ENCODE measurements at regions not wholly inside any gene's neighbourhood (a gene's known extent, or its start where the extent isn't known, plus 50 kb on each side); places are given as distances from the start of the nearest gene placed in this dataset.

- DNase-seq, result no peak
- H3K4me3 ChIP-seq (ENCODE audit: low read length), result no peak overlapping the region
- ATAC-seq, result no peak
- no peaks in the 10 kb centered on the region for H3K9me3 ChIP-seq (ENCODE audit: control insufficient read depth, low read length)
- H3K27ac ChIP-seq (ENCODE audit: low read length), result no peak overlapping the region
- 89% methylated on average over 6 of the region's 6 CpGs for WGBS
- H3K27me3 ChIP-seq (ENCODE audit: control insufficient read depth, insufficient read depth), result no peaks in the 10 kb centered on the region
- H3K4me1 ChIP-seq (ENCODE audit: control insufficient read depth, insufficient read depth, low read length), result peaks cover 8% of the 10 kb centered on the region
- intact Hi-C loops (cut with DNase I), result no loop called here
Observed at GRCh38 chr15:62402687-62403086, 237.6 kb upstream of the C2CD4B start.

GRCh38 chr15:62403164-62403809, 238.2 kb upstream of the C2CD4B start:
- Histone ChIP-seq H3K4me1 (ENCODE audit: control insufficient read depth, insufficient read depth, low read length) (peaks cover 8% of the 10 kb centered on the region), H3K4me3 (ENCODE audit: low read length) (no peak overlapping the region), H3K27me3 (ENCODE audit: control insufficient read depth, insufficient read depth) (no peaks in the 10 kb centered on the region), H3K9me3 (ENCODE audit: control insufficient read depth, low read length) (no peaks in the 10 kb centered on the region), H3K27ac (ENCODE audit: low read length) (no peak overlapping the region)
- no peak for DNase-seq
- peak; percentile 39 to 78 for ATAC-seq
- intact Hi-C loops (cut with DNase I), result no loop called here
- 66% methylated on average over 8 of the region's 8 CpGs for WGBS

DNA sequence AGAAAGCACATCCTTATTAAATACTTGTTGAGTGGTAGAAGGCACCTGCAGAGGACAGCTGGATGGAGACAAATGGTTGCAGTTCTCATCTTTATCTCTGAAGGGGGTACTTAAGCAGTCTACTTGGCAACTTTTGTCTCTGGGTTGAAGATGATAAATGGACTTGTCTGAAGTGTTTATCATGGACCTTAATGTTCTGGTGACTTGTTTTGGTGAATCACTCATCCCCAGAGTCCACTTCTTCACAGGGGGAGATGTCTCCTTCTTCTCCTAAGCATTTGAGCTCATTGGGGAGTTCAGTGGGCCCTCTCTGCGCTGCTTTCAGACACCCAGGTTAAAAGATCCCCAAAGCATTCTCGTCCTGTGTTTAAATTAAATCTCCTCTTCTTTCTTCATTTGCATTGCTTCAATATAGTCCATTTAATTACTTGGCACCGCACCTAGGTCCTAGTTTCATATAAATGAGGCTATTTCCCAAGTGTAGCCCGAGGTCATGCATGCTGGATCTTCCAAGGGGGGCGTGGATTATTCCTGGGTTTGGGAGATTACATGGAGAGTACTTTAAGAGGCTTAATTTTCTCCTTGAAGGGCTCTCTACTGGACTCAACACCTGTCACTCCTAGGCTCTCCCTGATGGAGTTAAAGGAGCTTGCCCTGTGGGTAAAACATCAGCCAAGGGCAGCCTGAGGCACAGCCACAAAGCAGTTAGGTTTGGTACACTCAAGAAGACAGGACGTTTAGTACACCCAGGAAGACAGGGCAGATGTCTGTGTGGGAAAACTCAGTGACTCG, 239.3 kb upstream of the C2CD4B start:
- whole genome bisulfite sequencing, result 73% methylated on average over 7 of the region's 7 CpGs
- Histone ChIP-seq H3K4me3 (ENCODE audit: low read length) (no peak overlapping the region), H3K27ac (ENCODE audit: low read length) (no peak overlapping the region), H3K4me1 (ENCODE audit: control insufficient read depth, insufficient read depth, low read length) (peaks cover 8% of the 10 kb centered on the region), H3K27me3 (ENCODE audit: control insufficient read depth, insufficient read depth) (no peaks in the 10 kb centered on the region), H3K9me3 (ENCODE audit: control insufficient read depth, low read length) (no peaks in the 10 kb centered on the region)
- intact Hi-C loops (cut with DNase I), result no loop called here
- no peak for ATAC-seq
- no peak for DNase-seq

DNA sequence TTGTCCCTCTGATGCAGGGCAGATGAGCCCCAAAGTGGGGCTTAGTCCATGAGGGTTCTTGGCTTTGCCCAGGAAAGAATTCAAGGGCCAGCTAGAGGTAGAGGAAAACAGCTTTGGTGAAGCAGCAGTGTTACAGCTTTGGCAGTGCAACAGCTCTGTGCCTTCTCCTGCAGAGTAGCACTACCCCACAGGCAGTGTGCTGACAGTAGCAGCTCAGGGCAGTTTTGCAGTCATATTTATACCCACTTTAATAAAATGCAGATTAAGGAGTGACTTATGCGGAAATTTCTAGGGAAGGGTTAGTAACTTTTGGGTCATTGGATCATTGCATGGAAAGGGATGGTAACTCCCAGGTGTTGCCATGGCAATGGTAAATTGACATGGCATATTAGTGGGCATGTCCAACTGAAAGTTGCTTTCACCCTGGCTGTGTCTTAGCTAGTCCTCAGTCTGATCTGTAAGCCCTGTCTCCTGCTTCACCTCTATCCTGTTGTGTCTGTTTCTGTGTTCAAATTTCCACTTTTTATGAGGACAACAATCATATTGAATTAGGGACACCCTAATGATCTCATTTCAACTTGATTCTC, 241.3 kb upstream of the C2CD4B start:
- intact Hi-C loops (cut with DNase I), result no loop called here
- ATAC-seq (no peak), DNase-seq (no peak)
- Histone ChIP-seq H3K9me3 (ENCODE audit: control insufficient read depth, low read length) (no peaks in the 10 kb centered on the region), H3K4me1 (ENCODE audit: control insufficient read depth, insufficient read depth, low read length) (peaks cover 8% of the 10 kb centered on the region), H3K27ac (ENCODE audit: low read length) (no peak overlapping the region), H3K27me3 (ENCODE audit: control insufficient read depth, insufficient read depth) (no peaks in the 10 kb centered on the region), H3K4me3 (ENCODE audit: low read length) (no peak overlapping the region)
- whole genome bisulfite sequencing, result 96% methylated on average over 1 of the region's 1 CpG

DNA sequence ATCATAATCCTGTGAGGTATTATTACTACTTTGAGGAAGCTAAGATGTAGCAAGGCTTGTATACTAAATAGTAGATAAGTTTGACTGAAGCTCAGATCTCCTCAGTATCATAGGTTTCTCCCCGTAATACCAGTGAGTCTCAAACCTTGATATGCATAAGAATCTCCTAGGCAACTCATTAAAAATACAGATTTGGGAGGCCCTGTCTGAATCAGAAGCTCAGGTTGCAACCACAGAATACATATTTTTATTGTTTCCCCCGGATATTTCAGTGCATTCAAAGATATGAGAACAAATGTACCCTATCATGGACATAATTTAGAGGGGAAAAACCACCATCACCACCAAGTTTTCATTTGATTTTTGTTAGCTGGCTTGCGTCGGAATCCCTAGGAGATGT, 242.1 kb upstream of the C2CD4B start:
- Histone ChIP-seq H3K4me1 (ENCODE audit: control insufficient read depth, insufficient read depth, low read length) (peaks cover 8% of the 10 kb centered on the region), H3K27ac (ENCODE audit: low read length) (no peak overlapping the region), H3K27me3 (ENCODE audit: control insufficient read depth, insufficient read depth) (no peaks in the 10 kb centered on the region), H3K4me3 (ENCODE audit: low read length) (no peak overlapping the region), H3K9me3 (ENCODE audit: control insufficient read depth, low read length) (no peaks in the 10 kb centered on the region)
- DNase-seq (no peak), ATAC-seq (no peak)
- 95% methylated on average over 4 of the region's 4 CpGs for WGBS
- intact Hi-C loops (cut with DNase I), result no loop called here

GRCh38 chr15:62407962-62408361, 242.9 kb upstream of the C2CD4B start:
- 95% methylated on average over 4 of the region's 4 CpGs for WGBS
- intact Hi-C loops (cut with DNase I), result no loop called here
- Histone ChIP-seq H3K4me1 (ENCODE audit: control insufficient read depth, insufficient read depth, low read length) (peaks cover 5% of the 10 kb centered on the region), H3K27me3 (ENCODE audit: control insufficient read depth, insufficient read depth) (no peaks in the 10 kb centered on the region), H3K9me3 (ENCODE audit: control insufficient read depth, low read length) (no peaks in the 10 kb centered on the region), H3K27ac (ENCODE audit: low read length) (no peak overlapping the region), H3K4me3 (ENCODE audit: low read length) (no peak overlapping the region)
- DNase-seq, result no peak
- no peak for ATAC-seq

- H3K4me1 ChIP-seq (ENCODE audit: control insufficient read depth, insufficient read depth, low read length), result peaks cover 8% of the 10 kb centered on the region
- intact Hi-C loops (cut with DNase I), result no loop called here
- no peaks in the 10 kb centered on the region for H3K9me3 ChIP-seq (ENCODE audit: control insufficient read depth, low read length)
- ATAC-seq (no peak), DNase-seq (no peak)
- no peak overlapping the region for H3K27ac ChIP-seq (ENCODE audit: low read length)
- H3K27me3 ChIP-seq (ENCODE audit: control insufficient read depth, insufficient read depth), result no peaks in the 10 kb centered on the region
- H3K4me3 ChIP-seq (ENCODE audit: low read length), result no peak overlapping the region
Observed at GRCh38 chr15:62409466-62409865, 244.4 kb upstream of the C2CD4B start.

DNA sequence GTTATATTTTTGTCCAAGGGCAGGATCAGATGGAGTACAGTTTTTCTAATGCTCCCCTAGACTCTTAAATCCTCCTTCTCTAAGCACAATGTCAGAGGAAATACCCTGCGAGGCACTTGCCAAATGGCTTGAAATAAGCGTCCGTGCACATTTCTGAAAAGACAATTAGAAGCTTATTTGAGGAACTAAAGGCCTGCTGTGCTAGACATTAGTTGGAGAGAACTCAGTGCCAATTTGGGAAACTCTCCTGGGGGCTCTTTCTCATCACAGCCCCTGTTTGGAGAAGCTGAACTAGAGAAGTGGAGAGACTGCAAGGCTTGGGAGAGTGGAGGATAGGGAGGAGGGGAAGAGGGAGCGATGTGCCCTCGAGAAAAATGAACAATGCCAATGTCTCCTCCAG, 247.6 kb upstream of the C2CD4B start:
- no peak overlapping the region for H3K27ac ChIP-seq (ENCODE audit: low read length)
- H3K4me3 ChIP-seq (ENCODE audit: low read length), result no peak overlapping the region
- H3K9me3 ChIP-seq (ENCODE audit: control insufficient read depth, low read length), result no peaks in the 10 kb centered on the region
- no peaks in the 10 kb centered on the region for H3K27me3 ChIP-seq (ENCODE audit: control insufficient read depth, insufficient read depth)
- 50% methylated on average over 5 of the region's 5 CpGs for WGBS
- H3K4me1 ChIP-seq (ENCODE audit: control insufficient read depth, insufficient read depth, low read length), result peaks cover 4% of the 10 kb centered on the region
- DNase-seq, result no peak
- intact Hi-C loops (cut with DNase I), result no loop called here
- ATAC-seq, result no peak

GRCh38 chr15:62413153-62413552, 248.1 kb upstream of the C2CD4B start:
- ATAC-seq, result peak in 1 of 2 donors; percentile 12
- WGBS, result 67% methylated on average over 5 of the region's 5 CpGs

DNA sequence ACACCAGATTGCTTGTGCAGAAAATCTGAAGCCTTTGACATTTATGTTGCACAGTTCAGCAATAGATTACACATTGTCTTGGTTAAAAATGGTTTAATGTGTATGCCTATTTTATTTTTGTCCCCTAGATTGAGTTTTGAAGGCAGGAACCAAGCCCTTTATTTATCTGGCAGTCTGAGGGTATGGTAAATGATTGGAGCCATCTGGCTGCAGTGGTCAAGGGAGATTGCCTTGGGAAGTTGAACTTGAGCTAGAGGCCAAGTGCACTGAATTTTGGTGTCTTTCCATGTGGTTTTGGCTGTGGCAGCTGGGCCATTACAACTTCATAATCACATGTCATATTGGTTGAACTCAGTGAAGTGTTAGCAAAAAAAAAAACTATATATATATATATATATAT, 248.7 kb upstream of the C2CD4B start:
- DNase-seq (peak in 1 of 3 donors; percentile 58), ATAC-seq (no peak)
- Histone ChIP-seq H3K4me1 (ENCODE audit: control insufficient read depth, insufficient read depth, low read length) (peaks cover 4% of the 10 kb centered on the region), H3K27me3 (ENCODE audit: control insufficient read depth, insufficient read depth) (no peaks in the 10 kb centered on the region), H3K27ac (ENCODE audit: low read length) (no peak overlapping the region), H3K4me3 (ENCODE audit: low read length) (no peak overlapping the region), H3K9me3 (ENCODE audit: control insufficient read depth, low read length) (no peaks in the 10 kb centered on the region)
- intact Hi-C loops (cut with DNase I), result no loop called here

More at GRCh38 chr15:62413153-62413552, 248.1 kb upstream of the C2CD4B start:
- peaks cover 4% of the 10 kb centered on the region for H3K4me1 ChIP-seq (ENCODE audit: control insufficient read depth, insufficient read depth, low read length)
- no peak overlapping the region for H3K4me3 ChIP-seq (ENCODE audit: low read length)
- intact Hi-C loops (cut with DNase I), result no loop called here
- no peak overlapping the region for H3K27ac ChIP-seq (ENCODE audit: low read length)
- no peaks in the 10 kb centered on the region for H3K9me3 ChIP-seq (ENCODE audit: control insufficient read depth, low read length)
- no peak for DNase-seq
- no peaks in the 10 kb centered on the region for H3K27me3 ChIP-seq (ENCODE audit: control insufficient read depth, insufficient read depth)

DNA sequence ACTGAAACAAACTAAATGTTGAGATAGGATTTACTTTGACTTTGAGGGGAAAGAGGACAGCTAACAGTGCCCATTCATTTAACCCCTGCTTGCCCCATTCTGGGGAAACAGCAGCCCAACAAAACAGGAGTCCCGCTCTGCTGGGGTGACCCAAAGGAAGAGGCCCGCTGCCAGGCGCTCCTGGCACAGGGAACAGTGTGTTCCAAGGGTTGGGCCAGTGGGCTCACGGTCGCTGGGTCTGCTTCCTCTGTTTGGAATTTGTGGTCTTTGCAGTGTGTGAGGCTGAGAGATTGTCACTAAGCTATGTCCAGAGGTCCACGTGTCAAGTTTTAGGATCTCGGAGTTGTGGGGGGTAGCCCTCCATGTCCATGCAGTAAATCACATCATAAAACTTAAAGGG, 250.4 kb upstream of the C2CD4B start:
- intact Hi-C loops (cut with DNase I), result no loop called here
- H3K27ac ChIP-seq (ENCODE audit: low read length), result no peak overlapping the region
- ATAC-seq (peak in 1 of 2 donors; percentile 47), DNase-seq (peak in 1 of 3 donors; percentile 61)
- no peaks in the 10 kb centered on the region for H3K27me3 ChIP-seq (ENCODE audit: control insufficient read depth, insufficient read depth)
- H3K9me3 ChIP-seq (ENCODE audit: control insufficient read depth, low read length), result no peaks in the 10 kb centered on the region
- 75% methylated on average over 7 of the region's 7 CpGs for WGBS
- H3K4me3 ChIP-seq (ENCODE audit: low read length), result no peak overlapping the region
- H3K4me1 ChIP-seq (ENCODE audit: control insufficient read depth, insufficient read depth, low read length), result peaks cover 4% of the 10 kb centered on the region
